22Rv1 (cell line): ENCODE measurements at regions not wholly inside any gene's neighbourhood (a gene's known extent, or its start where the extent isn't known, plus 50 kb on each side); places are given as distances from the start of the nearest gene placed in this dataset.

ENCODE experiments used
- H3K27ac ChIP-seq: fragments of 450-650 bp; 2 replicates; pipeline ENCODE4 v1.5.1; 2017
- ZFX ChIP-seq: fragments of 450-650 bp; IDR thresholded peaks from 2 replicates; pipeline ENCODE4 v1.6.1; 2017; ENCODE audit warnings: antibody characterized with exemption, borderline replicate concordance
- TF ChIP-seq, protein P1 (sequence below): fragments of 450-650 bp; IDR thresholded peaks from 2 replicates; pipeline ENCODE4 v1.5.1; 2017; ENCODE audit warnings: mild to moderate bottlenecking

DNA sequence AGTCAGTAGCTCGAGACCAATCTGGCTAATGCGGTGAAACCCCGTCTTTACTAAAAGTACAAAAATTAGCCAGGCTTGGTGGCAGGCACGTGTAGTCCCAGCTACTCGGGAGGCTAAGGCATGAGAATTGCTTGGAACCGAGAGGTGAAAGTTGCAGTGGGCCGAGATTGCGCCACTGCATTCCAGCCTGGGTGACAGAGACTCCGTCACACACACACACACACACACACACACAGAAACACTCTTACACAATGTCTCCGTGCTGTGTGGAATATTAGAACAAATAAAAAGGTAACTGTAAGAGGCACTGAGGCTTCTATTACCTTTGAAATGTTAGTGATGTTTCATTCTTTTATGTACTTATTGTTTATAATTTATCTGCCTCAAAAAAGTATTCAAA lies 326.6 kb downstream of the GPAT3 start:
- no peak for TF ChIP-seq ZFX
- TF ChIP-seq, protein P1, sequence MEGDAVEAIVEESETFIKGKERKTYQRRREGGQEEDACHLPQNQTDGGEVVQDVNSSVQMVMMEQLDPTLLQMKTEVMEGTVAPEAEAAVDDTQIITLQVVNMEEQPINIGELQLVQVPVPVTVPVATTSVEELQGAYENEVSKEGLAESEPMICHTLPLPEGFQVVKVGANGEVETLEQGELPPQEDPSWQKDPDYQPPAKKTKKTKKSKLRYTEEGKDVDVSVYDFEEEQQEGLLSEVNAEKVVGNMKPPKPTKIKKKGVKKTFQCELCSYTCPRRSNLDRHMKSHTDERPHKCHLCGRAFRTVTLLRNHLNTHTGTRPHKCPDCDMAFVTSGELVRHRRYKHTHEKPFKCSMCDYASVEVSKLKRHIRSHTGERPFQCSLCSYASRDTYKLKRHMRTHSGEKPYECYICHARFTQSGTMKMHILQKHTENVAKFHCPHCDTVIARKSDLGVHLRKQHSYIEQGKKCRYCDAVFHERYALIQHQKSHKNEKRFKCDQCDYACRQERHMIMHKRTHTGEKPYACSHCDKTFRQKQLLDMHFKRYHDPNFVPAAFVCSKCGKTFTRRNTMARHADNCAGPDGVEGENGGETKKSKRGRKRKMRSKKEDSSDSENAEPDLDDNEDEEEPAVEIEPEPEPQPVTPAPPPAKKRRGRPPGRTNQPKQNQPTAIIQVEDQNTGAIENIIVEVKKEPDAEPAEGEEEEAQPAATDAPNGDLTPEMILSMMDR: no peak

DNA sequence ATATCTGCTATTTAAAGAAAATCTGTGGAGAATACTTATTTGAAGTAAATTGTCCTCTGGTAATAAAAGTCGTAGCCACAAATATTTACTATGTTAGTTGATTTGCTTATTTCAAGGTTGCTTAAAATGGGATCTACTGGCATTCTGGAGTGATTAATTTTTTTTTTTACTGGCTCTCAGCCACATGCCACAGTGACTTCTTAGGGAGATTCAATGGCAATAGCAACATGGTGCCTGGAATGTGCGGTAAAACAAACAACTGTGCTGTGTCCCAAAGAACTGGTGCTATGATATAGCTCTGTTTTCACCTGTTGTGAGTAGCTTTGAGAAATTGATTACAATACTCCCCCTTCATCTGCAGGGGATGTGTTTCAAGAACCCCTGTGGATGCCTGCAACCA lies 324.3 kb downstream of the GPAT3 start:
- TF ChIP-seq ZFX: no peak
- TF ChIP-seq, protein P1: no peak
- no peak overlapping the region for H3K27ac ChIP-seq

More for the DNA sequence above, 326.6 kb downstream of the GPAT3 start:
- H3K27ac ChIP-seq: no peak overlapping the region

DNA sequence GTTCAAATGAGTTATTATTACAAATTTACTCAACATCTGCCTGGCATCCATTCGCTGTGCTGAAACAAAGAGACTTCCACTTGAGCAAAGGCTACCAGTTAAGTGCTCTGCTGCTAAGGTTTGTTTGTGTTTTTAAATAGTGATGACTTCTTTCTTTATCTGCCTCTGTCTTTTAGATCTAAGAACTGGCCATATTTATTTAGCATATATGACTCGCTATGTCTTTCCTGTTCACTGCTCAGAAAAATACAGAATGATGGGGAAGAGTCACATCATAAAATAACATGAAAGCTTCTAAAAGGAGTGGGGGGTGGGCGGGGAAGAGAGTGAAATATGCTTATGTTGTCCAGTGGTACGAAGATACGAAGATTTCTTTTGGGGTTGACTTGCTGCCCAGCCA lies 322.2 kb downstream of the GPAT3 start:
- TF ChIP-seq ZFX: no peak
- TF ChIP-seq, protein P1: no peak
- H3K27ac ChIP-seq: no peak overlapping the region

DNA sequence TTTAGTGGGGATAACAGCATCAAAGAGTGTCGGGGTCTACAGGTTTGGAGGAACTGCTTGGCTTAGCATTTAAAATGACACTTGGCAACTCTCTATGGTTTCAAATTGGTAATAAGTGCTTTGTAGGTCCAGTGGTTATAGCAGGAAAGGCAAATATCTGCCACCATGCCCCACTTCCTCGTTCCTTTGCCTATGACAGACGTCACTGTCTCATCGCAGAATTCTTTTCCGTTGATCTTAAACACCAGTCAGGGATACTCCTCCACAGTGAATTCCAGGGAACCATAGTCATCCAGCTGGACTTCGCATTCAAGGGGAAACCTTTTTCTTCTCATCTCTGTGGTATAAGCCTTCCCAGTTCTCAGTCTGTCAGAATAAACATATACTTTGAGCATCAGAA lies 319.1 kb downstream of the GPAT3 start:
- TF ChIP-seq, protein P1: no peak
- no peak for TF ChIP-seq ZFX
- H3K27ac ChIP-seq: no peak overlapping the region

DNA sequence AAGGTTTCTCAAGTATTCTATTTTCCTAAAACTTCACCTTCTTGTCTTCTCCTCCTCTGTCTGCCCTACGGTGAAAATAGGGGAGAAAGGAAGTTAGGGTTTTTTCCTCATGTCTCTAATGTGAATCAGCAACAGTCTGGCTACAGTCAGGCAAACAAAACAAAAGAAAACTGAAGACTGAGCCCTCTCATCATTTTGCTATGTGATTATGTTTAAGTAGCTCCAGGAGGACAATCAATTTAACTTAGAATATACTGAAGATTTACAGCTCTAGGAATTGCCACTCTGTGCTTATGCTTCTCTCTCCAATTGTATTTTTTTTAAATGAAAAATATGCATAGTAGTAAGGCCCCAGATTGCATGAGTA lies 316.2 kb downstream of the GPAT3 start:
- TF ChIP-seq, protein P1: no peak
- TF ChIP-seq ZFX: no peak
- no peak overlapping the region for H3K27ac ChIP-seq

DNA sequence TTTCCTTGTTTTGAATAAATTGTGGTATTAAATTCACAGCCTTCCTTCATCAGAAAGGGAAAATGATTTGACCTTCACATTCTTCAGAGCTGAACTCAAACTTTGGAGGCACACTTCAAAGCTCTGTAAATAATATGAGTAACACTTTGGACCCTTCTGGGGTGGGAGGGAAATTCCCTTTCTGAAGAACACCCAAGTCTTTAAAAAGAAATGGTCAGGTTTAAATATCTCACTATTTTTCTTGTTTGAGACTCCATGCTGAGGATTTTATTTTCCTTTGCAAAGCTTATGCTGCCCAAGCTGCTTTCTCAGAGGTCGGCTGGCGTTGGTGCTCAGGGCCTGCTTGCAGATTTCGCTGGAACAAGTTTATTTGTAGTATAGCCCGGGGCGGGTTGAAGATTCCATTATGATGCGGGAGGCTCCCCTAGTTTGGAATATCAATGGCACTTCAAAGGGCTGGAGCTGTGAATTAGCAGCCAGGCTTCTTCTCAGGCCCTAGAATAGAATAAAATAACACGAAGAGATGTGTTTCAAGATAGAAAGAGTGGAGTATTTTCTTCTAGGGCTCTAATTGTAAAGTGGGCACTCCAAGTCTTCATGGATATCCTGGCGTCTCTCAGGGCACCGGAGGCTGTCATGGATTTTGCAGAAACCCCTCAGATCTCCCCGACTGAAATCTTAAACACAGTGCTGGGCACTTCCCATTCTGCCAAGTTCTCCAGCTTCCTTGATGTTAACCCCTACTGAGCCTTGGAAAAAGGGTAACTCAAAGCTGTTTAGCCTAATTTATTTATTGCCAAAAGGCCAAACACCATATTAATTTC lies 315.6 kb downstream of the GPAT3 start:
- no peak overlapping the region for H3K27ac ChIP-seq
- TF ChIP-seq, protein P1: no peak
- TF ChIP-seq ZFX: no peak

DNA sequence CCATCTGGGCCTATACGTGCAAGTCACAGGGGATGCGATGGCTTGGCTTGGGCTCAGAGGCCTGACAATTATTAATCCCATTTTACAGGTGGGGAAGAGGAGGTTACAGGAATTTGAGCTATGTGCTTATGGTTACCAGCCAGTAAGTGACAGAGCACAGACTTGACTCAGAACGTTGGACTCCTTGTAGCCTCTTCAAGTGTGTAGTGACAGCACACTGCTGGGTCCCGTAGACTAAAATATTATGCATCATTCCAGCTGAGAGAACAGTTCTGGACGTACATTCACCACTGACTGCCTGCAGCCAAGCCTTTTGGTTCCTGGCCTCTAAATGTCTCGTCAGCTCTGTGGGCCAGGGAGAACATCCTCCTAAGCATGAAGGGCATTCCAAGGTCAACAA lies 314.5 kb downstream of the GPAT3 start:
- TF ChIP-seq ZFX: no peak
- TF ChIP-seq, protein P1: no peak
- H3K27ac ChIP-seq: no peak overlapping the region
